Naive B cell (primary cell): ENCODE measurements at regions not wholly inside any gene's neighbourhood (a gene's known extent, or its start where the extent isn't known, plus 50 kb on each side); places are given as distances from the start of the nearest gene placed in this dataset.

Source experiments
- ATAC-seq, 2 donors: fragments of 150-1000 bp; cut with Tn5 transposase; 2 replicates each; pipeline ENCODE4 v1.10.0; 2021; ENCODE audit warnings: low read depth in 2 of 2, mild to moderate bottlenecking in 2 of 2, moderate library complexity in 2 of 2
- DNase-seq: peaks from one replicate; pipeline ENCODE4 v3.0.0; 2022
- H3K27ac Mint-ChIP-seq, 6 donors: one replicate each; pipeline ENCODE4 v1.8.0; 2020 to 2022; ENCODE audit warnings: mild to moderate bottlenecking in 6 of 6, mixed read lengths in 6 of 6, moderate library complexity in 5 of 6, inconsistent platforms in 2 of 6
- H3K27me3 Mint-ChIP-seq, 3 donors: one replicate each; pipeline ENCODE4 v1.8.0; 2021 to 2022; ENCODE audit warnings: mixed read lengths in 3 of 3, mild to moderate bottlenecking in 1 of 3
- H3K36me3 Mint-ChIP-seq, 2 donors: one replicate each; pipeline ENCODE4 v1.8.0; 2020 to 2022; ENCODE audit warnings: mixed read lengths in 2 of 2, inconsistent platforms in 1 of 2, mild to moderate bottlenecking in 1 of 2
- H3K4me1 Mint-ChIP-seq, 3 donors: one replicate each; pipeline ENCODE4 v1.8.0; 2020 to 2022; ENCODE audit warnings: mixed read lengths in 3 of 3, inconsistent platforms in 1 of 3, mild to moderate bottlenecking in 1 of 3, moderate library complexity in 1 of 3
- H3K4me3 Mint-ChIP-seq, 8 donors: one replicate each; pipeline ENCODE4 v1.8.0; 2020 to 2022; ENCODE audit warnings: mild to moderate bottlenecking in 8 of 8, mixed read lengths in 8 of 8, moderate library complexity in 8 of 8, inconsistent platforms in 2 of 8
- H3K9me3 Mint-ChIP-seq, 7 donors: one replicate each; pipeline ENCODE4 v1.8.0; 2020 to 2022; ENCODE audit warnings: mixed read lengths in 7 of 7, mild to moderate bottlenecking in 5 of 7, inconsistent platforms in 2 of 7, moderate library complexity in 1 of 7

GRCh38 chr6:114559419-114559818 is 216.6 kb upstream of the HS3ST5 start:
- Mint-ChIP-seq H3K36me3 (no peaks in the 10 kb centered on the region), H3K4me3 (no peak overlapping the region), H3K27ac (no peak overlapping the region), H3K4me1 (no peaks in the 10 kb centered on the region), H3K27me3 (no peaks in the 10 kb centered on the region), H3K9me3 (peaks cover under 1 to 13% (median 5%) of the 10 kb centered on the region in 7 donors)
- DNase-seq = no peak
- no peak for ATAC-seq

DNA sequence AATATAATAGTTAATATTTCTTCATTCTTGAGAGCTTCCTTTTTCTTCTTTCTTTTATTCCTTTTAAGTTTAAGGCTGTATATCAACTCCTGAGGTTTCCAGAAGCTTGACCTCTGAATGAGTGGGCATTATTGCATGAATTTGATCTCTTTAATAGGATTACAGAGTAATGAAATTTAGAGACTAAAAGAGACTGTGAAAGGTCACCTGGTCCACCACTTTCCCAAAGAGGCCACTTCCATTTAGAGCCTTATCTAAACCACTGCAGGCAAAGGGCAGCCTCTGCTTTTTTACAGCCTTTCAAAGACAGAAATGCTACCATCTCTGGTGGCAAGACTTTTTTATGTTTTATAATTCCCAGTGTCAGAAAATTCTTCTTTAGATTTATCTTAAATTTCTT is 215.3 kb upstream of the HS3ST5 start:
- Mint-ChIP-seq H3K9me3 (peaks cover 0 to 12% (median 5%) of the 10 kb centered on the region in 7 donors), H3K4me1 (no peaks in the 10 kb centered on the region), H3K27ac (no peak overlapping the region), H3K4me3 (no peak overlapping the region), H3K27me3 (no peaks in the 10 kb centered on the region), H3K36me3 (no peaks in the 10 kb centered on the region)
- DNase-seq (no peak), ATAC-seq (no peak)

DNA sequence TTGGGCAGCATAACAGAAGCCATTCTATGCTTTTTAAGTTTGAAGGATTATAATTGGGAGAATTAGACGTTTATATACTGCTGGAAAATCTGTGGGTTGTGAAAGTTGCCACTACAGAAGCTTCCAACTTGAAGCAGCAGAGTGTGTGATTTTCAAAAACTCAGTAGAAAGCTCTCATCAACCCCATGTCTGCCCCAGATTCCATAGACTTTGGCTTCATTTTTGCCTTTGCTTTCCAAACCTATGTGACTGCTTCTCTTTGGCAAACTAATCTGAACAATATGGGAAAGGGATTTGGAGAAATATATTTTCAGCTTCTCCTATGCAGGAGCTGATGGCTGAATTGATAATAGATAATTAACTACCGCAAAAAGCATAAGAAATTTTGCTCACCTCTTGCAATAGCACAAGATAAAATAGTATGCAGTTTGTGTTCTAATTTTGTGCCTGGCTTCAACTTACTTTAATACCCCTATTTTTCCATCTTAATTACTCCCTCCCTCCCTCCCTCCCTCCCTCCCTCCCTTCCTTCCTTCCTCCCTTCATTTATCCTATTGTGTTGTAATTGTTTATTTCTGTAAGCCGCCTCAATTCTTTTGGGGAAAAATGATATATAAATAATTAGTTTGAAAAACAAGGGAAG is 214.1 kb upstream of the HS3ST5 start:
- Mint-ChIP-seq H3K36me3 (no peaks in the 10 kb centered on the region), H3K4me3 (no peak overlapping the region), H3K27me3 (no peaks in the 10 kb centered on the region), H3K9me3 (peaks cover 5 to 12% (median 6%) of the 10 kb centered on the region in 7 donors), H3K4me1 (no peaks in the 10 kb centered on the region), H3K27ac (no peak overlapping the region)
- ATAC-seq (no peak), DNase-seq (no peak)

DNA sequence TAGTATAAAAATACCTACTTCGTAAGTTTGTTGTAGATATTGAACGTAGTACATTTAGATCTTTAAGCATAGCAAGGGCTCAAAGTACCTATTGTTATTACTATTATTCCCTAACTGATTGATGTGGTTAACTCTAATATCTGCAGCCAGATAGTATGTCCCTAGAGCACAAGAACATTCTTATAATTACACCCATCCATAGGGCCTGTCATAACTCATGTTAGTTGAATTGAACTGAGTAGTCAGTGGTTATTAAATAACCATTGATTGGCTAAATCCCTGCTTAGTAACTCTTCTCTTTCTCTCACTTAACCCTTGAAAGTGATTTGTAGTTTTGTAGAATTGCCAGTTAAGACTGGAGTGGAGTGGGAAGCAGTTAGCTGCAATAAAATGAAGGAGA is 207.5 kb upstream of the HS3ST5 start:
- Mint-ChIP-seq H3K27ac (no peak overlapping the region), H3K4me1 (no peaks in the 10 kb centered on the region), H3K27me3 (no peaks in the 10 kb centered on the region), H3K9me3 (peaks cover 4 to 22% (median 6%) of the 10 kb centered on the region in 7 donors), H3K4me3 (no peak overlapping the region), H3K36me3 (no peaks in the 10 kb centered on the region)
- ATAC-seq = no peak
- no peak for DNase-seq

GRCh38 chr6:114543696-114544095 is 200.9 kb upstream of the HS3ST5 start:
- Mint-ChIP-seq H3K27me3 (no peaks in the 10 kb centered on the region), H3K9me3 (peaks cover 2 to 22% (median 5%) of the 10 kb centered on the region in 7 donors), H3K36me3 (no peaks in the 10 kb centered on the region), H3K4me3 (no peak overlapping the region), H3K4me1 (no peaks in the 10 kb centered on the region), H3K27ac (no peak overlapping the region)
- DNase-seq = no peak
- no peak for ATAC-seq

DNA sequence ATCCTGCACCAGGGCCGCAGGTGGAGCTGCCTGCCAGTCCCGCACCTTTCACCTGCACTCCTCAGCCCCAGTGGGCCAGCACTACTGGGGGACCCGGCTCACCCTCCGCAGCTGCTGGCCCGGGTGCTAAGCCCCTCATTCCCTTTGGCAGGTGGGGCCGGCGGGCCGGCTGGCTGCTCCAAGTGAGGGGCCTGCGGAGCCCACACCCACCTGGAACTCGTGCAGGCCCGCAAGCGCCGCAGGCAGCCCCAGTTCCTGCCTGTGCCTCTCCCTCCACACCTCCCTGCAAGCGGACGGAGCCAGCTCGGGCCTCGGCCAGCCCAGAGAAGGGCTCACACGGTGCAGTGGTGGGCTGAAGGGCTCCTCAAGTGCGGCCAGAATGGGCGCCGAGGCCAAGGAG is 199.0 kb upstream of the HS3ST5 start:
- Mint-ChIP-seq H3K9me3 (peaks cover 2 to 31% (median 6%) of the 10 kb centered on the region in 7 donors), H3K27me3 (no peaks in the 10 kb centered on the region), H3K4me1 (no peaks in the 10 kb centered on the region), H3K36me3 (no peaks in the 10 kb centered on the region), H3K27ac (peak overlapping the region in 1 of 6 donors; percentile 38), H3K4me3 (no peak overlapping the region)
- DNase-seq = no peak
- ATAC-seq = no peak

GRCh38 chr6:114537977-114538376 is 195.2 kb upstream of the HS3ST5 start:
- Mint-ChIP-seq H3K4me1 (no peaks in the 10 kb centered on the region), H3K36me3 (no peaks in the 10 kb centered on the region), H3K27ac (no peak overlapping the region), H3K4me3 (no peak overlapping the region), H3K27me3 (no peaks in the 10 kb centered on the region), H3K9me3 (peaks cover 0 to 31% (median 6%) of the 10 kb centered on the region in 7 donors)
- DNase-seq = no peak
- ATAC-seq = no peak

DNA sequence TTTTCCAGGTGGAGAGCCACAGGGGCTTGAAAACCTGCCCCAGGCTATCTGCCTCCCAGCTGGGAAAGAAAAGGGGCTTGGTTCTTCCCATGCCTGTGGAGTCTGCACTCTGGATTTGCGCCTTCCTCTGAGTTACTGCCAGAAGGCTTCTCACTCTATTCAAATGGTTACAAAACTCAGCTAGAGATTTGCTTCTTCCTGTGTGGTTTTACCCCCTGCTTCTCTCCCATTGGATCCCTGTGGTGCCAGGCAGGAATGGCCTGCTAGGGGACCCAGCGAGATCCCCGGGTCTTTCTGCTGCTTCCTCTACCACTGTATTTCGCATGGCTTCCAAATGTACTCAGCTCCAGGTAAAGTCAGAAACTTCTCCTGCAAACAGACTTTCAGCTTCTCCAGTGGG is 192.0 kb upstream of the HS3ST5 start:
- DNase-seq = no peak
- H3K36me3 Mint-ChIP-seq = no peaks in the 10 kb centered on the region
- no peaks in the 10 kb centered on the region for H3K27me3 Mint-ChIP-seq
- no peak overlapping the region for H3K4me3 Mint-ChIP-seq
- ATAC-seq = no peak
- no peaks in the 10 kb centered on the region for H3K4me1 Mint-ChIP-seq
- H3K27ac Mint-ChIP-seq = peak overlapping the region in 1 of 6 donors; percentile 43
- peaks cover 4 to 20% (median 6%) of the 10 kb centered on the region in 7 donors for H3K9me3 Mint-ChIP-seq

- H3K36me3 Mint-ChIP-seq = no peaks in the 10 kb centered on the region
- DNase-seq (no peak), ATAC-seq (no peak)
- peaks cover 0 to 5% (median 0%) of the 10 kb centered on the region in 7 donors for H3K9me3 Mint-ChIP-seq
- no peaks in the 10 kb centered on the region for H3K4me1 Mint-ChIP-seq
- no peak overlapping the region for H3K27ac Mint-ChIP-seq
- no peak overlapping the region for H3K4me3 Mint-ChIP-seq
- no peaks in the 10 kb centered on the region for H3K27me3 Mint-ChIP-seq
Measured at GRCh38 chr6:114524081-114524480, 181.3 kb upstream of the HS3ST5 start.

DNA sequence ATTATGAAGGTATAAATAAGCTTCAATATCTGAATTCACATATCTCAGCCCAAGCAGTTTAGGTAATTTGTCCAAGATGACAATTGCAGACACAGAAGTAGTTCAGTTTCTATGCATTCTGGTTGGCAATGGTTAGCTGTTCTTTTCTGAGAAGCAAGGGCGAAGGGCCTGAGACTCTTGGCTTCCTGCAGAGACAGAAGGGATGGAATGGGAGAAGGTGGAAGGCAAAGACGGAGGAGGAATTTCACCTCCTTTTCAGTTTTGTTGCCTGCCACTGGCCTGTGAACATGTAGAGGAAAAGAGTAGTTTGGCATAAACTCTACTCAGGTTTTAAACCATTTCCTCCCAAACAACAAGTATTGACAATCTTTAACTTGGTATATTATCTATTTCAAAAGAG is 180.7 kb upstream of the HS3ST5 start:
- no peaks in the 10 kb centered on the region for H3K36me3 Mint-ChIP-seq
- no peaks in the 10 kb centered on the region for H3K27me3 Mint-ChIP-seq
- ATAC-seq (no peak), DNase-seq (no peak)
- H3K4me3 Mint-ChIP-seq = no peak overlapping the region
- no peak overlapping the region for H3K27ac Mint-ChIP-seq
- H3K4me1 Mint-ChIP-seq = no peaks in the 10 kb centered on the region
- H3K9me3 Mint-ChIP-seq = peaks cover 0 to 5% (median 0%) of the 10 kb centered on the region in 7 donors

DNA sequence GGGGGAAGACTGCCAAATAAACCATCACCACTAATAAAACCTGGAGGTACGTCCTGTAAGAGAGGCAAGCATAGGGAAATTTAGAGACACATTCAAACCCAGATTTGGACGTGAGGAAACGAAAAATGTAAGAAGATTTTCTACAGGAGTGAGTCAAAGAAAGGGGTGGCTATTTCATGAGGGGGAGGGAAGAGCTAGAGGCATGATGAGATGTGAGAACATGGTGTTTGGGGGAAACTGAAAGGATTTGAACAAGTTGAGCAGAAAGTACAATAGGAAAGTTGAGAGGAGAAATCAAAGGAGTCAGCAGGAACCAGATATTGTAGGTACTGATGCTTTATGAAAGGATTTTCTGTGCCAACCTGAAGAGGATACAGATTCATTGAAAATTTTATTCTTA is 179.1 kb upstream of the HS3ST5 start:
- no peaks in the 10 kb centered on the region for H3K27me3 Mint-ChIP-seq
- H3K27ac Mint-ChIP-seq = no peak overlapping the region
- no peaks in the 10 kb centered on the region for H3K36me3 Mint-ChIP-seq
- DNase-seq = no peak
- no peaks in the 10 kb centered on the region for H3K4me1 Mint-ChIP-seq
- no peak for ATAC-seq
- peaks cover 0 to 10% (median 0%) of the 10 kb centered on the region in 7 donors for H3K9me3 Mint-ChIP-seq
- peak overlapping the region in 1 of 8 donors; percentile 11 for H3K4me3 Mint-ChIP-seq

DNA sequence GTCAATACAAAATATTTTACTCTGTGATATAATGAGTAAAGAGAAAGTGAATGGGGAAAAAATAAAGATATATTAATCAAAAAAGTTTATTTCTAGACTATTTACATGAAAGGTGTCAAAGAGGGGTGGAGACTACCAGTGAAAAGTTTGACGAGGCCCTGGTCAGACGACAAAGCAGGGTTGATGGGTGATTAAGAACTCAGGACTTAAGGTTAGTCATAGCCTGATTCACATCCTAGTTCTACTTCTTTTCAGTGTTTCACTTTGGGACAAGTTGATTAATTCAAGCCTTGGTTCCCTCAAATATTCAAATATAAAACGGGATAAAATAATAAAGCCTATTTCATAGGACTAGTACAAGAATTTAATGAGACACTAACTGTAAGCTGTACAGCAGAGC is 178.2 kb upstream of the HS3ST5 start:
- Mint-ChIP-seq H3K4me3 (no peak overlapping the region), H3K27ac (no peak overlapping the region), H3K4me1 (no peaks in the 10 kb centered on the region), H3K27me3 (no peaks in the 10 kb centered on the region), H3K9me3 (peaks cover 0 to 10% (median 0%) of the 10 kb centered on the region in 7 donors), H3K36me3 (no peaks in the 10 kb centered on the region)
- ATAC-seq = no peak
- DNase-seq = no peak

GRCh38 chr6:114514170-114514569 is 171.3 kb upstream of the HS3ST5 start:
- Mint-ChIP-seq H3K4me3 (no peak overlapping the region), H3K27ac (no peak overlapping the region), H3K9me3 (peaks cover 0 to 18% (median 6%) of the 10 kb centered on the region in 7 donors), H3K36me3 (no peaks in the 10 kb centered on the region), H3K4me1 (no peaks in the 10 kb centered on the region), H3K27me3 (no peaks in the 10 kb centered on the region)
- DNase-seq (no peak), ATAC-seq (no peak)

DNA sequence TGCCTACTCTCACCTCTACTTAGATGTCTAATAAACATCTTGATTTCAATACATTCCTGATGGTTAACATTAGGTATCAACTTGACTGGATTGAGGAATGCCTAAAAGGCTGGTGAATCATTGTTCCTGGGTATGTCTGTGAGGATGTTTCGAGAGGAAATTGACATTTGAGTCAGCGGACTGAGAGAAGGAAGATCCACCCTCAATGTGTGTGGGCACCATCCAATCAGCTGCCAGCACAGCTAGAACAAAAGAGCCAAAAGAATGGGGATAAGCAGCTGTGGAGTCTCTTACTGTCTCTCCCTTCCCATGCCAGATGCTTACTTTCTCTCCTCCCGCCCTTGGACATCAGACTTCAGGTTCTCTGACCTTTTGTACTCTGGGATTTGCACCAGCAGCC is 128.6 kb upstream of the HS3ST5 start:
- Mint-ChIP-seq H3K27me3 (no peaks in the 10 kb centered on the region), H3K27ac (no peak overlapping the region), H3K36me3 (no peaks in the 10 kb centered on the region), H3K9me3 (peaks cover 0 to 10% (median 2%) of the 10 kb centered on the region in 7 donors), H3K4me3 (no peak overlapping the region), H3K4me1 (no peaks in the 10 kb centered on the region)
- no peak for DNase-seq
- ATAC-seq = no peak

- Mint-ChIP-seq H3K27me3 (no peaks in the 10 kb centered on the region), H3K27ac (no peak overlapping the region), H3K4me1 (no peaks in the 10 kb centered on the region), H3K36me3 (no peaks in the 10 kb centered on the region), H3K9me3 (peaks cover 0 to 10% (median 2%) of the 10 kb centered on the region in 7 donors), H3K4me3 (no peak overlapping the region)
- no peak for ATAC-seq
- no peak for DNase-seq
Measured at GRCh38 chr6:114467931-114468330, 125.1 kb upstream of the HS3ST5 start.
